ENCODE measurements at regions not wholly inside any gene's neighbourhood (a gene's known extent, or its start where the extent isn't known, plus 50 kb on each side); places are given as distances from the start of the nearest gene placed in this dataset.

- TF ChIP-seq POLR2A (IDR thresholded peaks at IDR 0.05) (no peak), CTCF (IDR thresholded peaks at IDR 0.05) (no peak), EP300 (IDR thresholded peaks at IDR 0.05) (no peak)
These were observed 56.8 kb upstream of the CHD2 start for GRCh38 chr15:92843326-92843725.
